ENCODE measurements at regions not wholly inside any gene's neighbourhood (a gene's known extent, or its start where the extent isn't known, plus 50 kb on each side); places are given as distances from the start of the nearest gene placed in this dataset.
A peak's percentile ranks its signal among the peaks of the same experiment; 100 is the strongest.

DNA sequence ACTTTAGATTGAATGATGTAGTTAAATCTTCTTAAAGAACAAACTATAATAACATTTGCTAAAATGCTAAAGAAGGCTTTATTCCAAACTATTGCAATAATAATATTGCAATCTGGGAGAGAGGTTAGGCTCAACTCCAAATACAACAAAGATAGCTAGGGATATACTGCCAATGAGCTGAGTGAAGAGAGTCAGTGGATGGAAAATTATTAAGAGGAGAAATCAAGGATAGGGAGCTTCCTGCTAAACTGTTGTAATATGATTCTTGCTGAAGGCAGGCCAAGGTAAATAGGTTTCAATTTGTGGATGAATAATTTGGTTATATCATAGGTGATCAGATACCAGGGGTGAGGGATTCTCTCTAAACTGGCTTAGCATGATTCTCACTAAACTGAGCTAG, 1651.5 kb downstream of the EFNA5 start:
- TF ChIP-seq YY1 (IDR thresholded peaks at IDR 0.05) (no peak), SP1 (IDR thresholded peaks at IDR 0.05) (no peak), HNF4G (IDR thresholded peaks at IDR 0.05) (no peak), FOXA2 (IDR thresholded peaks at IDR 0.05) (no peak), RAD21 (IDR thresholded peaks at IDR 0.05) (no peak), TAF1 (conservative IDR thresholded peaks at IDR 0.05) (no peak), EGR1 (IDR thresholded peaks at IDR 0.05; ENCODE audit: low read depth in 2 of 2) (no peak), FOXA1 (IDR thresholded peaks at IDR 0.05) (no peak), JUND (IDR thresholded peaks at IDR 0.05) (no peak), HNF4A (conservative IDR thresholded peaks at IDR 0.05) (no peak), NR2F2 (IDR thresholded peaks at IDR 0.05) (no peak), GABPA (IDR thresholded peaks at IDR 0.05 in 1 of 2, conservative IDR thresholded peaks at IDR 0.05 in 1 of 2) (no peak), RXRA (IDR thresholded peaks at IDR 0.05) (no peak)
- TF ChIP-seq, protein P1, sequence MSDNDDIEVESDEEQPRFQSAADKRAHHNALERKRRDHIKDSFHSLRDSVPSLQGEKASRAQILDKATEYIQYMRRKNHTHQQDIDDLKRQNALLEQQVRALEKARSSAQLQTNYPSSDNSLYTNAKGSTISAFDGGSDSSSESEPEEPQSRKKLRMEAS (IDR thresholded peaks at IDR 0.05) = no peak
- TF ChIP-seq, protein P2, sequence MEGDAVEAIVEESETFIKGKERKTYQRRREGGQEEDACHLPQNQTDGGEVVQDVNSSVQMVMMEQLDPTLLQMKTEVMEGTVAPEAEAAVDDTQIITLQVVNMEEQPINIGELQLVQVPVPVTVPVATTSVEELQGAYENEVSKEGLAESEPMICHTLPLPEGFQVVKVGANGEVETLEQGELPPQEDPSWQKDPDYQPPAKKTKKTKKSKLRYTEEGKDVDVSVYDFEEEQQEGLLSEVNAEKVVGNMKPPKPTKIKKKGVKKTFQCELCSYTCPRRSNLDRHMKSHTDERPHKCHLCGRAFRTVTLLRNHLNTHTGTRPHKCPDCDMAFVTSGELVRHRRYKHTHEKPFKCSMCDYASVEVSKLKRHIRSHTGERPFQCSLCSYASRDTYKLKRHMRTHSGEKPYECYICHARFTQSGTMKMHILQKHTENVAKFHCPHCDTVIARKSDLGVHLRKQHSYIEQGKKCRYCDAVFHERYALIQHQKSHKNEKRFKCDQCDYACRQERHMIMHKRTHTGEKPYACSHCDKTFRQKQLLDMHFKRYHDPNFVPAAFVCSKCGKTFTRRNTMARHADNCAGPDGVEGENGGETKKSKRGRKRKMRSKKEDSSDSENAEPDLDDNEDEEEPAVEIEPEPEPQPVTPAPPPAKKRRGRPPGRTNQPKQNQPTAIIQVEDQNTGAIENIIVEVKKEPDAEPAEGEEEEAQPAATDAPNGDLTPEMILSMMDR (IDR thresholded peaks at IDR 0.05; ENCODE audit: low read depth, low read length, missing input control) = no peak
- TF ChIP-seq, protein P3, sequence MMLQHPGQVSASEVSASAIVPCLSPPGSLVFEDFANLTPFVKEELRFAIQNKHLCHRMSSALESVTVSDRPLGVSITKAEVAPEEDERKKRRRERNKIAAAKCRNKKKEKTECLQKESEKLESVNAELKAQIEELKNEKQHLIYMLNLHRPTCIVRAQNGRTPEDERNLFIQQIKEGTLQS (IDR thresholded peaks at IDR 0.05) = no peak
- Histone ChIP-seq H3K27ac (ENCODE audit: low read depth in 1 of 2, low read length in 2 of 2) (no peak overlapping the region), H3K9me3 (ENCODE audit: control insufficient read depth in 4 of 4, low read length in 3 of 4) (no peaks in the 10 kb centered on the region), H3K9ac (ENCODE audit: low read depth in 1 of 2, low read length in 2 of 2) (no peak overlapping the region), H3K4me3 (ENCODE audit: low read depth in 1 of 3, low read length in 3 of 3) (no peak overlapping the region), H3K36me3 (ENCODE audit: control insufficient read depth in 4 of 4, insufficient read depth in 3 of 4, low read depth in 1 of 4, low read length in 3 of 4) (no peaks in the 10 kb centered on the region), H3K27me3 (ENCODE audit: control insufficient read depth in 4 of 4, insufficient read depth in 4 of 4, low read length in 3 of 4) (no peaks in the 10 kb centered on the region), H3K4me1 (ENCODE audit: control insufficient read depth in 4 of 4, insufficient read depth in 4 of 4, low read length in 3 of 4) (no peaks in the 10 kb centered on the region)
- DNase-seq (ENCODE audit: low spot score) = no peak

GRCh38 chr5:106017243-106017857, 1653.4 kb downstream of the EFNA5 start:
- no peaks in the 10 kb centered on the region for H3K9me3 ChIP-seq (ENCODE audit: control insufficient read depth in 4 of 4, low read length in 3 of 4)
- H3K9ac ChIP-seq (ENCODE audit: low read depth in 1 of 2, low read length in 2 of 2) = no peak overlapping the region
- H3K4me3 ChIP-seq (ENCODE audit: low read depth in 1 of 3, low read length in 3 of 3) = no peak overlapping the region
- no peak overlapping the region for H3K27ac ChIP-seq (ENCODE audit: low read depth in 1 of 2, low read length in 2 of 2)
- WGBS = 58% methylated on average over 1 of the region's 1 CpG
- TF ChIP-seq SP1 (IDR thresholded peaks at IDR 0.05) = no peak
- TF ChIP-seq RXRA (IDR thresholded peaks at IDR 0.05) = no peak
- TF ChIP-seq, protein P1 (IDR thresholded peaks at IDR 0.05) = no peak
- no peaks in the 10 kb centered on the region for H3K36me3 ChIP-seq (ENCODE audit: control insufficient read depth in 4 of 4, insufficient read depth in 3 of 4, low read depth in 1 of 4, low read length in 3 of 4)
- H3K4me1 ChIP-seq (ENCODE audit: control insufficient read depth in 4 of 4, insufficient read depth in 4 of 4, low read length in 3 of 4) = no peaks in the 10 kb centered on the region
- H3K27me3 ChIP-seq (ENCODE audit: control insufficient read depth in 4 of 4, insufficient read depth in 4 of 4, low read length in 3 of 4) = no peaks in the 10 kb centered on the region
- no peak for DNase-seq (ENCODE audit: low spot score)

- H3K4me3 ChIP-seq (ENCODE audit: low read depth in 1 of 3, low read length in 3 of 3) = no peak overlapping the region
- no peak overlapping the region for H3K27ac ChIP-seq (ENCODE audit: low read depth in 1 of 2, low read length in 2 of 2)
- peaks cover 0 to 3% (median 0%) of the 10 kb centered on the region in 4 donors for H3K27me3 ChIP-seq (ENCODE audit: control insufficient read depth in 4 of 4, insufficient read depth in 4 of 4, low read length in 3 of 4)
- H3K4me1 ChIP-seq (ENCODE audit: control insufficient read depth in 4 of 4, insufficient read depth in 4 of 4, low read length in 3 of 4) = no peaks in the 10 kb centered on the region
- TF ChIP-seq RAD21 (IDR thresholded peaks at IDR 0.05) (peak in 1 of 2 donors; percentile 21), FOXA1 (IDR thresholded peaks at IDR 0.05) (no peak)
- H3K9ac ChIP-seq (ENCODE audit: low read depth in 1 of 2, low read length in 2 of 2) = no peak overlapping the region
- no peaks in the 10 kb centered on the region for H3K9me3 ChIP-seq (ENCODE audit: control insufficient read depth in 4 of 4, low read length in 3 of 4)
- no peak for DNase-seq (ENCODE audit: low spot score)
- H3K36me3 ChIP-seq (ENCODE audit: control insufficient read depth in 4 of 4, insufficient read depth in 3 of 4, low read depth in 1 of 4, low read length in 3 of 4) = no peaks in the 10 kb centered on the region
Measured at GRCh38 chr5:106014262-106014661, 1656.5 kb downstream of the EFNA5 start.

Data from liver (tissue), 8 donors.